ENCODE measurements at regions not wholly inside any gene's neighbourhood (a gene's known extent, or its start where the extent isn't known, plus 50 kb on each side); places are given as distances from the start of the nearest gene placed in this dataset.

- Histone ChIP-seq H3K27me3 (ENCODE audit: insufficient read depth, low read length) (no peaks in the 10 kb centered on the region), H3K79me2 (ENCODE audit: control insufficient read depth, insufficient read depth, low read length, unreplicated experiment) (no peaks in the 10 kb centered on the region), H2AFZ (ENCODE audit: low read length, unreplicated experiment) (no peak overlapping the region), H3K4me1 (ENCODE audit: control insufficient read depth, insufficient read depth, low read length, unreplicated experiment) (no peaks in the 10 kb centered on the region), H3K27ac (ENCODE audit: low read depth, low read length) (no peak overlapping the region), H3K36me3 (ENCODE audit: insufficient read depth, low read length) (no peaks in the 10 kb centered on the region), H3K4me3 (ENCODE audit: low read depth, low read length) (no peak overlapping the region)
These were observed 201.6 kb upstream of the NEGR1 start for GRCh38 chr1:72483846-72484357.

- H2AFZ ChIP-seq (ENCODE audit: low read length, unreplicated experiment): no peak overlapping the region
- H3K4me1 ChIP-seq (ENCODE audit: control insufficient read depth, insufficient read depth, low read length, unreplicated experiment): no peaks in the 10 kb centered on the region
- no peaks in the 10 kb centered on the region for H3K36me3 ChIP-seq (ENCODE audit: insufficient read depth, low read length)
- no peak overlapping the region for H3K27ac ChIP-seq (ENCODE audit: low read depth, low read length)
- no peak overlapping the region for H3K4me3 ChIP-seq (ENCODE audit: low read depth, low read length)
- H3K79me2 ChIP-seq (ENCODE audit: control insufficient read depth, insufficient read depth, low read length, unreplicated experiment): no peaks in the 10 kb centered on the region
- no peaks in the 10 kb centered on the region for H3K27me3 ChIP-seq (ENCODE audit: insufficient read depth, low read length)
These were observed 200.5 kb upstream of the NEGR1 start for GRCh38 chr1:72482736-72483413.

GRCh38 chr1:72481420-72481970 lies 199.2 kb upstream of the NEGR1 start:
- no peak overlapping the region for H3K27ac ChIP-seq (ENCODE audit: low read depth, low read length)
- H3K4me1 ChIP-seq (ENCODE audit: control insufficient read depth, insufficient read depth, low read length, unreplicated experiment): no peaks in the 10 kb centered on the region
- H3K36me3 ChIP-seq (ENCODE audit: insufficient read depth, low read length): no peaks in the 10 kb centered on the region
- H3K79me2 ChIP-seq (ENCODE audit: control insufficient read depth, insufficient read depth, low read length, unreplicated experiment): no peaks in the 10 kb centered on the region
- no peak overlapping the region for H2AFZ ChIP-seq (ENCODE audit: low read length, unreplicated experiment)
- no peak overlapping the region for H3K4me3 ChIP-seq (ENCODE audit: low read depth, low read length)
- no peaks in the 10 kb centered on the region for H3K27me3 ChIP-seq (ENCODE audit: insufficient read depth, low read length)

- Histone ChIP-seq H3K27ac (ENCODE audit: low read depth, low read length) (no peak overlapping the region), H3K79me2 (ENCODE audit: control insufficient read depth, insufficient read depth, low read length, unreplicated experiment) (no peaks in the 10 kb centered on the region), H3K27me3 (ENCODE audit: insufficient read depth, low read length) (no peaks in the 10 kb centered on the region)
These were observed 184.0 kb upstream of the NEGR1 start for GRCh38 chr1:72466376-72466775.

GRCh38 chr1:72462186-72462905 lies 180.0 kb upstream of the NEGR1 start:
- Histone ChIP-seq H3K4me1 (ENCODE audit: control insufficient read depth, insufficient read depth, low read length, unreplicated experiment) (no peaks in the 10 kb centered on the region), H3K79me2 (ENCODE audit: control insufficient read depth, insufficient read depth, low read length, unreplicated experiment) (no peaks in the 10 kb centered on the region)

More at GRCh38 chr1:72466376-72466775, 184.0 kb upstream of the NEGR1 start:
- no peak overlapping the region for H3K4me3 ChIP-seq (ENCODE audit: low read depth, low read length)
- no peaks in the 10 kb centered on the region for H3K4me1 ChIP-seq (ENCODE audit: control insufficient read depth, insufficient read depth, low read length, unreplicated experiment)
- no peak overlapping the region for H2AFZ ChIP-seq (ENCODE audit: low read length, unreplicated experiment)
- no peaks in the 10 kb centered on the region for H3K36me3 ChIP-seq (ENCODE audit: insufficient read depth, low read length)

GRCh38 chr1:72442262-72442661 lies 159.9 kb upstream of the NEGR1 start:
- no peak overlapping the region for H3K27ac ChIP-seq (ENCODE audit: low read depth, low read length)
- H2AFZ ChIP-seq (ENCODE audit: low read length, unreplicated experiment): no peak overlapping the region
- H3K36me3 ChIP-seq (ENCODE audit: insufficient read depth, low read length): no peaks in the 10 kb centered on the region
- no peak overlapping the region for H3K4me3 ChIP-seq (ENCODE audit: low read depth, low read length)
- H3K79me2 ChIP-seq (ENCODE audit: control insufficient read depth, insufficient read depth, low read length, unreplicated experiment): no peaks in the 10 kb centered on the region
- H3K27me3 ChIP-seq (ENCODE audit: insufficient read depth, low read length): no peaks in the 10 kb centered on the region
- H3K4me1 ChIP-seq (ENCODE audit: control insufficient read depth, insufficient read depth, low read length, unreplicated experiment): peaks cover 33% of the 10 kb centered on the region

More at GRCh38 chr1:72462186-72462905, 180.0 kb upstream of the NEGR1 start:
- Histone ChIP-seq H3K4me3 (ENCODE audit: low read depth, low read length) (no peak overlapping the region), H2AFZ (ENCODE audit: low read length, unreplicated experiment) (no peak overlapping the region), H3K27ac (ENCODE audit: low read depth, low read length) (no peak overlapping the region), H3K27me3 (ENCODE audit: insufficient read depth, low read length) (no peaks in the 10 kb centered on the region), H3K36me3 (ENCODE audit: insufficient read depth, low read length) (no peaks in the 10 kb centered on the region)

- H3K79me2 ChIP-seq (ENCODE audit: control insufficient read depth, insufficient read depth, low read length, unreplicated experiment): no peaks in the 10 kb centered on the region
- peak overlapping the region; percentile 61 for H2AFZ ChIP-seq (ENCODE audit: low read length, unreplicated experiment)
- H3K27me3 ChIP-seq (ENCODE audit: insufficient read depth, low read length): no peaks in the 10 kb centered on the region
- peak overlapping the region; percentile 77 for H3K27ac ChIP-seq (ENCODE audit: low read depth, low read length)
- no peaks in the 10 kb centered on the region for H3K36me3 ChIP-seq (ENCODE audit: insufficient read depth, low read length)
- peaks cover 33% of the 10 kb centered on the region for H3K4me1 ChIP-seq (ENCODE audit: control insufficient read depth, insufficient read depth, low read length, unreplicated experiment)
- H3K4me3 ChIP-seq (ENCODE audit: low read depth, low read length): peak overlapping the region; percentile 39; the same call in 1 of the 2 replicates
These were observed 156.7 kb upstream of the NEGR1 start for GRCh38 chr1:72439036-72439435.

- H2AFZ ChIP-seq (ENCODE audit: low read length, unreplicated experiment): peak overlapping the region; percentile 70
- no peaks in the 10 kb centered on the region for H3K79me2 ChIP-seq (ENCODE audit: control insufficient read depth, insufficient read depth, low read length, unreplicated experiment)
- H3K36me3 ChIP-seq (ENCODE audit: insufficient read depth, low read length): no peaks in the 10 kb centered on the region
These were observed 155.9 kb upstream of the NEGR1 start for GRCh38 chr1:72438270-72438669.

GRCh38 chr1:72435025-72435424 lies 152.7 kb upstream of the NEGR1 start:
- H3K79me2 ChIP-seq (ENCODE audit: control insufficient read depth, insufficient read depth, low read length, unreplicated experiment): no peaks in the 10 kb centered on the region
- no peak overlapping the region for H3K4me3 ChIP-seq (ENCODE audit: low read depth, low read length)
- H3K36me3 ChIP-seq (ENCODE audit: insufficient read depth, low read length): no peaks in the 10 kb centered on the region
- H3K27ac ChIP-seq (ENCODE audit: low read depth, low read length): no peak overlapping the region
- H3K27me3 ChIP-seq (ENCODE audit: insufficient read depth, low read length): no peaks in the 10 kb centered on the region
- no peak overlapping the region for H2AFZ ChIP-seq (ENCODE audit: low read length, unreplicated experiment)
- peaks cover 24% of the 10 kb centered on the region for H3K4me1 ChIP-seq (ENCODE audit: control insufficient read depth, insufficient read depth, low read length, unreplicated experiment)

More at GRCh38 chr1:72438270-72438669, 155.9 kb upstream of the NEGR1 start:
- Histone ChIP-seq H3K4me1 (ENCODE audit: control insufficient read depth, insufficient read depth, low read length, unreplicated experiment) (peaks cover 33% of the 10 kb centered on the region), H3K27ac (ENCODE audit: low read depth, low read length) (peak overlapping the region; percentile 77), H3K27me3 (ENCODE audit: insufficient read depth, low read length) (no peaks in the 10 kb centered on the region), H3K4me3 (ENCODE audit: low read depth, low read length) (peak overlapping the region; percentile 39; the same call in 1 of the 2 replicates)

GRCh38 chr1:72434070-72434469 lies 151.7 kb upstream of the NEGR1 start:
- H3K36me3 ChIP-seq (ENCODE audit: insufficient read depth, low read length): no peaks in the 10 kb centered on the region

More at GRCh38 chr1:72434070-72434469, 151.7 kb upstream of the NEGR1 start:
- Histone ChIP-seq H3K79me2 (ENCODE audit: control insufficient read depth, insufficient read depth, low read length, unreplicated experiment) (no peaks in the 10 kb centered on the region), H3K4me3 (ENCODE audit: low read depth, low read length) (no peak overlapping the region), H3K4me1 (ENCODE audit: control insufficient read depth, insufficient read depth, low read length, unreplicated experiment) (peaks cover 15% of the 10 kb centered on the region), H2AFZ (ENCODE audit: low read length, unreplicated experiment) (no peak overlapping the region), H3K27me3 (ENCODE audit: insufficient read depth, low read length) (no peaks in the 10 kb centered on the region), H3K27ac (ENCODE audit: low read depth, low read length) (no peak overlapping the region)

Measured in ACC112 (cell line).